ENCODE measurements at regions not wholly inside any gene's neighbourhood (a gene's known extent, or its start where the extent isn't known, plus 50 kb on each side); places are given as distances from the start of the nearest gene placed in this dataset.

DNA sequence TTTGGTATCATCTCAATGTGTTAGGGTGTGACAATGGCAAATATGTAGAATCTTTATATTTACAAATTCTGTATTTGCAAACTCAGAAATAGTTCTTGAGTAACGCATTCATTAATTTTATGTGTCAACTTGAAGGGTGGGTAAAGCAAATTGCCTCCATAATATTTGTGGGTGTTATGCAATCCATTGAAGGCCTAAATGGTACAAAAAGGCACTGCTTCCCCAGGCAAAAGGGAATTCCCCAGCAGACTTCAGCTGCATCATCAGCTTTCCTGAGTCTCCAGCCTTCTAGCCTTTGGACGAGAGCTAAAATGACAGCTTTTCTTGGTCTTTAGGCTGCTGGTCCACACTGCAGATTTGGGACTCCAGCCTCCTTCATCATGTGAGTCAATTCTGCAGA is 292.2 kb upstream of the PCDH7 start:
- TF ChIP-seq EZH2phosphoT487 (IDR thresholded peaks at IDR 0.05; ENCODE audit: unreplicated experiment) (no peak), EZH2 (IDR thresholded peaks at IDR 0.05; ENCODE audit: low read depth, unreplicated experiment) (no peak), STAT1 (IDR thresholded peaks at IDR 0.05; ENCODE audit: unreplicated experiment) (no peak), POLR2AphosphoS5 (IDR thresholded peaks at IDR 0.05; ENCODE audit: low read depth) (no peak), JUNB (IDR thresholded peaks at IDR 0.05; ENCODE audit: unreplicated experiment) (no peak)
- TF ChIP-seq, protein P1, sequence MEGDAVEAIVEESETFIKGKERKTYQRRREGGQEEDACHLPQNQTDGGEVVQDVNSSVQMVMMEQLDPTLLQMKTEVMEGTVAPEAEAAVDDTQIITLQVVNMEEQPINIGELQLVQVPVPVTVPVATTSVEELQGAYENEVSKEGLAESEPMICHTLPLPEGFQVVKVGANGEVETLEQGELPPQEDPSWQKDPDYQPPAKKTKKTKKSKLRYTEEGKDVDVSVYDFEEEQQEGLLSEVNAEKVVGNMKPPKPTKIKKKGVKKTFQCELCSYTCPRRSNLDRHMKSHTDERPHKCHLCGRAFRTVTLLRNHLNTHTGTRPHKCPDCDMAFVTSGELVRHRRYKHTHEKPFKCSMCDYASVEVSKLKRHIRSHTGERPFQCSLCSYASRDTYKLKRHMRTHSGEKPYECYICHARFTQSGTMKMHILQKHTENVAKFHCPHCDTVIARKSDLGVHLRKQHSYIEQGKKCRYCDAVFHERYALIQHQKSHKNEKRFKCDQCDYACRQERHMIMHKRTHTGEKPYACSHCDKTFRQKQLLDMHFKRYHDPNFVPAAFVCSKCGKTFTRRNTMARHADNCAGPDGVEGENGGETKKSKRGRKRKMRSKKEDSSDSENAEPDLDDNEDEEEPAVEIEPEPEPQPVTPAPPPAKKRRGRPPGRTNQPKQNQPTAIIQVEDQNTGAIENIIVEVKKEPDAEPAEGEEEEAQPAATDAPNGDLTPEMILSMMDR (conservative IDR thresholded peaks at IDR 0.05; ENCODE audit: low read depth in 2 of 2) = no peak
